Keratinocyte (primary cell): ENCODE measurements at regions not wholly inside any gene's neighbourhood (a gene's known extent, or its start where the extent isn't known, plus 50 kb on each side); places are given as distances from the start of the nearest gene placed in this dataset.

Source experiments
- DNase-seq: peaks from one replicate; pipeline ENCODE4 v3.0.0-alpha.2; 2011; ENCODE audit warnings: low read depth, missing footprints, low spot score
- FAIRE-seq: peaks from 2 replicates; lab custom pipeline; 2011; peaks lifted over from hg19 to GRCh38; lab: Jason Lieb, UNC
- H2AFZ ChIP-seq: 2 replicates; pipeline ENCODE4 v1.6.0; 2012; ENCODE audit warnings: low read length, control low read depth, inconsistent platforms; ENCODE audit not compliant: control insufficient read depth
- H3K27ac ChIP-seq: 2 replicates; pipeline ENCODE4 v1.5.1; 2011; ENCODE audit warnings: low read length; ENCODE audit not compliant: control insufficient read depth, insufficient read depth
- H3K27me3 ChIP-seq: 3 replicates; pipeline ENCODE4 v1.6.0; 2011; ENCODE audit warnings: low read length; ENCODE audit not compliant: control insufficient read depth, insufficient read depth; ENCODE audit errors: extremely low read depth
- H3K36me3 ChIP-seq, 2 experiments: 2 replicates in 1 of 2; 3 replicates in 1 of 2; pipeline ENCODE4 v1.5.1; 2011; ENCODE audit warnings: low read length in 2 of 2, mild to moderate bottlenecking in 1 of 2; ENCODE audit not compliant: control insufficient read depth in 2 of 2, insufficient read depth in 2 of 2; ENCODE audit errors: extremely low read depth in 1 of 2
- H3K4me1 ChIP-seq: 3 replicates; pipeline ENCODE4 v1.5.1; 2011; ENCODE audit warnings: low read length; ENCODE audit not compliant: control insufficient read depth, insufficient read depth; ENCODE audit errors: extremely low read depth
- H3K4me2 ChIP-seq: 3 replicates; pipeline ENCODE4 v1.6.0; 2011; ENCODE audit warnings: low read depth, low read length; ENCODE audit not compliant: control insufficient read depth, insufficient read depth; ENCODE audit errors: extremely low read depth
- H3K4me3 ChIP-seq, 3 experiments: fragments of 200-600 bp in 1 of 3; sonication (generic) in 1 of 3; 2 replicates in 2 of 3; 3 replicates in 1 of 3; pipeline ENCODE4 v1.5.1; 2011 to 2016; ENCODE audit warnings: low read length in 3 of 3, mild to moderate bottlenecking in 3 of 3, control low read depth in 2 of 3, inconsistent platforms in 1 of 3, low read depth in 1 of 3, mixed read lengths in 1 of 3, mixed run types in 1 of 3, moderate library complexity in 1 of 3; ENCODE audit not compliant: control insufficient read depth in 2 of 3, insufficient read depth in 2 of 3; ENCODE audit errors: extremely low read depth in 1 of 3
- H3K79me2 ChIP-seq: 2 replicates; pipeline ENCODE4 v1.6.0; 2012; ENCODE audit warnings: low read length; ENCODE audit not compliant: control insufficient read depth, insufficient read depth
- H3K9ac ChIP-seq: 3 replicates; pipeline ENCODE4 v1.6.0; 2011; ENCODE audit warnings: low read length; ENCODE audit not compliant: control insufficient read depth, insufficient read depth; ENCODE audit errors: extremely low read depth
- H3K9me1 ChIP-seq: 3 replicates; pipeline ENCODE4 v1.6.0; 2011; ENCODE audit warnings: low read length; ENCODE audit not compliant: control insufficient read depth, insufficient read depth; ENCODE audit errors: extremely low read depth
- H3K9me3 ChIP-seq: 2 replicates; pipeline ENCODE4 v1.5.1; 2012; ENCODE audit warnings: low read depth, low read length; ENCODE audit not compliant: control insufficient read depth
- H4K20me1 ChIP-seq: 3 replicates; pipeline ENCODE4 v1.6.0; 2011; ENCODE audit warnings: low read length; ENCODE audit not compliant: control insufficient read depth, insufficient read depth; ENCODE audit errors: extremely low read depth
- CTCF ChIP-seq, 3 experiments: IDR thresholded peaks in 1 of 3; conservative IDR thresholded peaks in 1 of 3; optimal IDR thresholded peaks in 1 of 3; 2 replicates in 2 of 3; 3 replicates in 1 of 3; pipeline versions ENCODE3 to v1.5.1; 2011; ENCODE audit warnings: low read length in 3 of 3, mild to moderate bottlenecking in 3 of 3, moderate library complexity in 2 of 3, control low read depth in 1 of 3, inconsistent platforms in 1 of 3; ENCODE audit not compliant: insufficient read depth in 2 of 3; ENCODE audit errors: extremely low read depth in 1 of 3
- EZH2 ChIP-seq: IDR thresholded peaks from one replicate; pipeline ENCODE4 v1.6.1; 2012; ENCODE audit warnings: inconsistent platforms, mild to moderate bottlenecking, low read length, moderate library complexity
- dilution Hi-C: fragments of 300-500 bp; cut with MboI; formaldehyde crosslinking; loops from one replicate; pipeline ENCODE4 v1.7.0; 2020; ENCODE audit warnings: low sequenced_read_pairs; ENCODE audit not compliant: extremely low pct_ligation_motif_present

- Histone ChIP-seq H3K27ac (no peak overlapping the region), H2AFZ (no peak overlapping the region), H3K9ac (no peak overlapping the region), H3K9me1 (no peaks in the 10 kb centered on the region), H3K4me3 (no peak overlapping the region), H3K9me3 (no peaks in the 10 kb centered on the region), H4K20me1 (no peaks in the 10 kb centered on the region), H3K4me2 (no peak overlapping the region), H3K36me3 (no peaks in the 10 kb centered on the region), H3K27me3 (no peaks in the 10 kb centered on the region), H3K4me1 (no peaks in the 10 kb centered on the region), H3K79me2 (no peaks in the 10 kb centered on the region)
- FAIRE-seq = no peak
- dilution Hi-C loops = no loop called here
- TF ChIP-seq EZH2 (no peak), CTCF (optimal IDR thresholded peaks at IDR 0.05 in 1 of 3, IDR thresholded peaks at IDR 0.05 in 1 of 3, conservative IDR thresholded peaks at IDR 0.05 in 1 of 3; ENCODE audit: extremely low read depth in 1 of 3, insufficient read depth in 2 of 3, low read length in 3 of 3) (no peak)
- no peak for DNase-seq
Observed at GRCh38 chrX:113828470-113828869, 755.4 kb upstream of the HTR2C start.

- H3K4me1 ChIP-seq = no peaks in the 10 kb centered on the region
- no peaks in the 10 kb centered on the region for H3K27me3 ChIP-seq
- H3K79me2 ChIP-seq = no peaks in the 10 kb centered on the region
- dilution Hi-C loops = no loop called here
- no peak for DNase-seq
- no peak overlapping the region for H3K4me2 ChIP-seq
- H3K9me1 ChIP-seq = no peaks in the 10 kb centered on the region
- H3K9me3 ChIP-seq = no peaks in the 10 kb centered on the region
- H4K20me1 ChIP-seq = no peaks in the 10 kb centered on the region
- no peak for FAIRE-seq
- no peak overlapping the region for H2AFZ ChIP-seq
- H3K36me3 ChIP-seq = no peaks in the 10 kb centered on the region
- TF ChIP-seq EZH2 (no peak), CTCF (optimal IDR thresholded peaks at IDR 0.05 in 1 of 3, IDR thresholded peaks at IDR 0.05 in 1 of 3, conservative IDR thresholded peaks at IDR 0.05 in 1 of 3; ENCODE audit: extremely low read depth in 1 of 3, insufficient read depth in 2 of 3, low read length in 3 of 3) (no peak)
- H3K27ac ChIP-seq = no peak overlapping the region
- no peak overlapping the region for H3K4me3 ChIP-seq
- H3K9ac ChIP-seq = no peak overlapping the region
Observed at GRCh38 chrX:113818346-113818745, 765.5 kb upstream of the HTR2C start.
